GM21447 (cell line): ENCODE measurements at regions not wholly inside any gene's neighbourhood (a gene's known extent, or its start where the extent isn't known, plus 50 kb on each side); places are given as distances from the start of the nearest gene placed in this dataset.

Experiments used
- ATAC-seq: cut with Tn5 transposase; IDR thresholded peaks from one replicate; pipeline ENCODE4 v1.9.1; 2021; ENCODE audit not compliant: unreplicated experiment

GRCh38 chr2:214674278-214674677, 135.2 kb downstream of the BARD1 start:
- peak; percentile 64 for ATAC-seq

- no peak for ATAC-seq
Measured at GRCh38 chr2:214671319-214671885, 138.1 kb downstream of the BARD1 start.

- ATAC-seq, result no peak
Measured at GRCh38 chr2:214652473-214652872, 157.0 kb downstream of the BARD1 start.

GRCh38 chr2:214651451-214651850, 158.0 kb downstream of the BARD1 start:
- no peak for ATAC-seq

GRCh38 chr2:214649440-214650205, 159.9 kb downstream of the BARD1 start:
- no peak for ATAC-seq

- ATAC-seq, result no peak
Measured at GRCh38 chr2:214648520-214648919, 161.0 kb downstream of the BARD1 start.

- ATAC-seq, result no peak
Measured at GRCh38 chr2:214631406-214631805, 178.1 kb downstream of the BARD1 start.

- no peak for ATAC-seq
Measured at GRCh38 chr2:214630402-214631045, 179.0 kb downstream of the BARD1 start.

GRCh38 chr2:214629875-214630274, 179.6 kb downstream of the BARD1 start:
- ATAC-seq, result no peak
